A549 (cell line): ENCODE measurements at regions not wholly inside any gene's neighbourhood (a gene's known extent, or its start where the extent isn't known, plus 50 kb on each side); places are given as distances from the start of the nearest gene placed in this dataset.

Source experiments
- ATAC-seq, 2 experiments: fragments of 200-7000 bp in 1 of 2; fragments of >200 bp in 1 of 2; cut with Nextera tagmentation in 1 of 2; cut with Tn5 transposase in 1 of 2; 3 replicates each; pipeline versions ENCODE4 v1.8.0 to v1.9.1; 2018 to 2020; ENCODE audit warnings: mild to moderate bottlenecking in 1 of 2, moderate library complexity in 1 of 2
- CTCF ChIA-PET: fragments of 300-600 bp; sonication (Branson Sonifier 250); formaldehyde crosslinking; extraction: SDS; loops from one replicate; lab custom pipeline; 2021; ENCODE audit warnings: antibody characterized with exemption, inconsistent platforms; lab: Yijun Ruan, JAX
- POLR2A ChIA-PET: fragments of 350-600 bp; formaldehyde crosslinking; extraction: SDS; loops from one replicate; lab custom pipeline; 2021; ENCODE audit warnings: antibody characterized with exemption, inconsistent platforms; lab: Yijun Ruan, JAX
- DNase-seq, 2 experiments: peaks; one replicate each; pipeline versions ENCODE4 v3.0.0 to v3.0.0-alpha.2; 2011 to 2016; ENCODE audit warnings: low read depth in 1 of 2, low spot score in 1 of 2
- FAIRE-seq: peaks from 2 replicates; lab custom pipeline; 2011; peaks lifted over from hg19 to GRCh38; lab: Jason Lieb, UNC
- H3K27ac ChIP-seq, 2 experiments: fragments of >200 bp; sonication (Bioruptor Twin); formaldehyde crosslinking; 3 replicates each; pipeline ENCODE4 v1.5.1; 2016 to 2017
- H3K4me1 ChIP-seq: fragments of >200 bp; sonication (Bioruptor Twin); formaldehyde crosslinking; 3 replicates; pipeline ENCODE4 v1.6.1; 2016
- H3K4me2 ChIP-seq: fragments of >200 bp; sonication (Bioruptor Twin); formaldehyde crosslinking; 3 replicates; pipeline ENCODE4 v1.6.1; 2016
- H3K4me3 ChIP-seq: fragments of >200 bp; sonication (Bioruptor Twin); formaldehyde crosslinking; 3 replicates; pipeline ENCODE4 v1.5.1; 2016
- H3K9me3 ChIP-seq: fragments of >200 bp; sonication (Bioruptor Twin); formaldehyde crosslinking; 3 replicates; pipeline ENCODE4 v1.6.1; 2016
- BHLHE40 ChIP-seq: IDR thresholded peaks from 2 replicates; pipeline ENCODE4 v1.6.1; 2012; ENCODE audit warnings: low read depth, low read length, inconsistent platforms
- CBX2 ChIP-seq: fragments of 200-600 bp; sonication (generic); IDR thresholded peaks from 2 replicates; pipeline ENCODE4 v1.6.1; 2016; ENCODE audit warnings: low read depth, mild to moderate bottlenecking, borderline replicate concordance
- EP300 ChIP-seq, 2 experiments: fragments of >200 bp; sonication (Bioruptor Twin); formaldehyde crosslinking; IDR thresholded peaks; 2 replicates in 1 of 2; 3 replicates in 1 of 2; pipeline ENCODE4 v1.6.1; 2016 to 2017
- FOSL2 ChIP-seq, 2 experiments: fragments of 450-650 bp in 1 of 2; fragments of >200 bp in 1 of 2; sonication (Bioruptor Twin) in 1 of 2; formaldehyde crosslinking; IDR thresholded peaks; 2 replicates each; pipeline versions ENCODE4 v1.5.0 to v1.6.1; 2016 to 2020; ENCODE audit warnings: mild to moderate bottlenecking in 1 of 2, moderate library complexity in 1 of 2
- GATA3 ChIP-seq: IDR thresholded peaks from 2 replicates; pipeline ENCODE4 v1.6.1; 2012; ENCODE audit warnings: borderline replicate concordance
- HEYL ChIP-seq: fragments of 250-450 bp; sonication (Bioruptor Pico); IDR thresholded peaks from 2 replicates; pipeline ENCODE4 v1.8.0; 2021; ENCODE audit warnings: mild to moderate bottlenecking, moderate library complexity
- MAFK ChIP-seq: fragments of 450-650 bp; IDR thresholded peaks from 2 replicates; pipeline ENCODE4 v1.6.1; 2014; ENCODE audit not compliant: partially characterized antibody
- MYC ChIP-seq: IDR thresholded peaks from 2 replicates; pipeline ENCODE4 v1.6.1; 2012; ENCODE audit warnings: mild to moderate bottlenecking, inconsistent platforms, low read length, improper control_type of control experiment, borderline replicate concordance
- NFE2L2 ChIP-seq: fragments of 150-350 bp; conservative IDR thresholded peaks from 2 replicates; pipeline ENCODE4 v1.6.1; 2014; ENCODE audit warnings: low read length
- POLR2A ChIP-seq: IDR thresholded peaks from 2 replicates; pipeline ENCODE4 v1.6.1; 2012; ENCODE audit warnings: mild to moderate bottlenecking, low read length
- POLR2AphosphoS2 ChIP-seq: conservative IDR thresholded peaks from 2 replicates; pipeline ENCODE4 v1.6.1; 2012; ENCODE audit warnings: low read length, improper control_type of control experiment, inconsistent platforms
- RARB ChIP-seq: fragments of 250-450 bp; sonication (Bioruptor Pico); IDR thresholded peaks from 2 replicates; pipeline ENCODE4 v1.8.0; 2021; ENCODE audit warnings: mild to moderate bottlenecking, moderate library complexity
- RCOR1 ChIP-seq: fragments of 150-350 bp; IDR thresholded peaks from 2 replicates; pipeline ENCODE4 v1.6.1; 2014; ENCODE audit warnings: antibody characterized with exemption, low read length, low read depth
- RFX5 ChIP-seq: fragments of 450-650 bp; IDR thresholded peaks from 2 replicates; pipeline ENCODE4 v1.7.1; 2014; ENCODE audit warnings: antibody characterized with exemption, mild to moderate bottlenecking, moderate library complexity
- RNF2 ChIP-seq: fragments of 200-600 bp; sonication (generic); IDR thresholded peaks from 2 replicates; pipeline ENCODE4 v1.6.1; 2016; ENCODE audit warnings: low read depth, mild to moderate bottlenecking, antibody characterized with exemption, moderate library complexity, borderline replicate concordance
- TP53 ChIP-seq: fragments of 250-450 bp; sonication (Bioruptor Pico); IDR thresholded peaks from 2 replicates; pipeline ENCODE4 v1.5.0; 2021; ENCODE audit warnings: mild to moderate bottlenecking, moderate library complexity
- WGBS: methylation state at CpG from one replicate; pipeline ENCODE4 v1.1.6; 2017; ENCODE audit errors: missing lambda C conversion rate; 5-methylcytosine and 5-hydroxymethylcytosine counted together
- TF ChIP-seq, protein P1 (sequence below): fragments of 450-650 bp; IDR thresholded peaks from 2 replicates; pipeline ENCODE4 v1.6.1; 2014; ENCODE audit warnings: antibody characterized with exemption
- TF ChIP-seq, protein P2 (sequence below): IDR thresholded peaks from 2 replicates; pipeline ENCODE4 v1.6.1; 2012
- TF ChIP-seq, protein P3 (sequence below): IDR thresholded peaks from 2 replicates; pipeline ENCODE4 v1.6.1; 2012; ENCODE audit warnings: low read depth, borderline replicate concordance
- TF ChIP-seq, protein P4 (sequence below): fragments of 250-450 bp; sonication (Bioruptor Pico); IDR thresholded peaks from 2 replicates; pipeline ENCODE4 v1.5.0; 2020; ENCODE audit warnings: low read depth, mild to moderate bottlenecking, moderate library complexity
- TF ChIP-seq, protein P5 (sequence below): fragments of 200-600 bp; sonication (generic); IDR thresholded peaks from 2 replicates; pipeline ENCODE4 v1.6.1; 2016; ENCODE audit warnings: antibody characterized with exemption, mild to moderate bottlenecking, moderate library complexity
- TF ChIP-seq, protein P6 (sequence below): fragments of 150-350 bp; IDR thresholded peaks from 2 replicates; pipeline ENCODE4 v1.6.1; 2014; ENCODE audit warnings: low read depth, mild to moderate bottlenecking, low read length
- TF ChIP-seq, protein P7 (sequence below): fragments of >200 bp; sonication (Bioruptor Twin); formaldehyde crosslinking; IDR thresholded peaks from 3 replicates; pipeline ENCODE4 v1.5.1; 2016
- TF ChIP-seq, protein P8 (sequence below): IDR thresholded peaks from 2 replicates; pipeline ENCODE4 v1.6.1; 2012

DNA sequence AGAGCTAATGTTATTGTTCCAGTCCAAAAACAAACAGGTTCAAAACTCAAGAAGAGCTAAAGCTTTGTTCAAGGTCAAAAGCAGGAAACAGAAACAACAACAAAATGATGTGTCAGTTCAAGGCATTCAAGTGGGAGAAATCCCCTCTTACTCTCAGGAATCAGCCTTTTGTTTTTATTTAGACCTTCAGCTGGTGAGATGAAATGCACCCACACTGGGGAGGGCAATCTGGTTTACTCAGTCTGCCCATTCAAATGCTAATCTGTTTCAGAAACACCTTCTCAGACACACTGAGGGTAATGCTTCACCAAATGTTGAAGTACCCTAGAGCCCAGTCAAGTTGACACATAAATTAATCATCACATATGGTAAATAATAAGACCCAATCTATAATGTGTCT, 150.6 kb downstream of the TMX3 start:
- TF ChIP-seq, protein P1, sequence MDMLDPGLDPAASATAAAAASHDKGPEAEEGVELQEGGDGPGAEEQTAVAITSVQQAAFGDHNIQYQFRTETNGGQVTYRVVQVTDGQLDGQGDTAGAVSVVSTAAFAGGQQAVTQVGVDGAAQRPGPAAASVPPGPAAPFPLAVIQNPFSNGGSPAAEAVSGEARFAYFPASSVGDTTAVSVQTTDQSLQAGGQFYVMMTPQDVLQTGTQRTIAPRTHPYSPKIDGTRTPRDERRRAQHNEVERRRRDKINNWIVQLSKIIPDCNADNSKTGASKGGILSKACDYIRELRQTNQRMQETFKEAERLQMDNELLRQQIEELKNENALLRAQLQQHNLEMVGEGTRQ, result no peak
- TF ChIP-seq EP300 (IDR thresholded peaks at IDR 0.05) (no peak), HEYL (no peak), NFE2L2 (no peak), MYC (no peak), RFX5 (no peak), RNF2 (no peak), RCOR1 (no peak), MAFK (no peak)
- TF ChIP-seq, protein P2, sequence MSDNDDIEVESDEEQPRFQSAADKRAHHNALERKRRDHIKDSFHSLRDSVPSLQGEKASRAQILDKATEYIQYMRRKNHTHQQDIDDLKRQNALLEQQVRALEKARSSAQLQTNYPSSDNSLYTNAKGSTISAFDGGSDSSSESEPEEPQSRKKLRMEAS, result no peak
- TF ChIP-seq, protein P3, sequence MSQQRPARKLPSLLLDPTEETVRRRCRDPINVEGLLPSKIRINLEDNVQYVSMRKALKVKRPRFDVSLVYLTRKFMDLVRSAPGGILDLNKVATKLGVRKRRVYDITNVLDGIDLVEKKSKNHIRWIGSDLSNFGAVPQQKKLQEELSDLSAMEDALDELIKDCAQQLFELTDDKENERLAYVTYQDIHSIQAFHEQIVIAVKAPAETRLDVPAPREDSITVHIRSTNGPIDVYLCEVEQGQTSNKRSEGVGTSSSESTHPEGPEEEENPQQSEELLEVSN, result no peak
- TF ChIP-seq, protein P4, sequence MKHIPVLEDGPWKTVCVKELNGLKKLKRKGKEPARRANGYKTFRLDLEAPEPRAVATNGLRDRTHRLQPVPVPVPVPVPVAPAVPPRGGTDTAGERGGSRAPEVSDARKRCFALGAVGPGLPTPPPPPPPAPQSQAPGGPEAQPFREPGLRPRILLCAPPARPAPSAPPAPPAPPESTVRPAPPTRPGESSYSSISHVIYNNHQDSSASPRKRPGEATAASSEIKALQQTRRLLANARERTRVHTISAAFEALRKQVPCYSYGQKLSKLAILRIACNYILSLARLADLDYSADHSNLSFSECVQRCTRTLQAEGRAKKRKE (CRISPR knock-in tag), result no peak
- TF ChIP-seq, protein P5, sequence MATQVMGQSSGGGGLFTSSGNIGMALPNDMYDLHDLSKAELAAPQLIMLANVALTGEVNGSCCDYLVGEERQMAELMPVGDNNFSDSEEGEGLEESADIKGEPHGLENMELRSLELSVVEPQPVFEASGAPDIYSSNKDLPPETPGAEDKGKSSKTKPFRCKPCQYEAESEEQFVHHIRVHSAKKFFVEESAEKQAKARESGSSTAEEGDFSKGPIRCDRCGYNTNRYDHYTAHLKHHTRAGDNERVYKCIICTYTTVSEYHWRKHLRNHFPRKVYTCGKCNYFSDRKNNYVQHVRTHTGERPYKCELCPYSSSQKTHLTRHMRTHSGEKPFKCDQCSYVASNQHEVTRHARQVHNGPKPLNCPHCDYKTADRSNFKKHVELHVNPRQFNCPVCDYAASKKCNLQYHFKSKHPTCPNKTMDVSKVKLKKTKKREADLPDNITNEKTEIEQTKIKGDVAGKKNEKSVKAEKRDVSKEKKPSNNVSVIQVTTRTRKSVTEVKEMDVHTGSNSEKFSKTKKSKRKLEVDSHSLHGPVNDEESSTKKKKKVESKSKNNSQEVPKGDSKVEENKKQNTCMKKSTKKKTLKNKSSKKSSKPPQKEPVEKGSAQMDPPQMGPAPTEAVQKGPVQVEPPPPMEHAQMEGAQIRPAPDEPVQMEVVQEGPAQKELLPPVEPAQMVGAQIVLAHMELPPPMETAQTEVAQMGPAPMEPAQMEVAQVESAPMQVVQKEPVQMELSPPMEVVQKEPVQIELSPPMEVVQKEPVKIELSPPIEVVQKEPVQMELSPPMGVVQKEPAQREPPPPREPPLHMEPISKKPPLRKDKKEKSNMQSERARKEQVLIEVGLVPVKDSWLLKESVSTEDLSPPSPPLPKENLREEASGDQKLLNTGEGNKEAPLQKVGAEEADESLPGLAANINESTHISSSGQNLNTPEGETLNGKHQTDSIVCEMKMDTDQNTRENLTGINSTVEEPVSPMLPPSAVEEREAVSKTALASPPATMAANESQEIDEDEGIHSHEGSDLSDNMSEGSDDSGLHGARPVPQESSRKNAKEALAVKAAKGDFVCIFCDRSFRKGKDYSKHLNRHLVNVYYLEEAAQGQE, result no peak
- TF ChIP-seq, protein P6, sequence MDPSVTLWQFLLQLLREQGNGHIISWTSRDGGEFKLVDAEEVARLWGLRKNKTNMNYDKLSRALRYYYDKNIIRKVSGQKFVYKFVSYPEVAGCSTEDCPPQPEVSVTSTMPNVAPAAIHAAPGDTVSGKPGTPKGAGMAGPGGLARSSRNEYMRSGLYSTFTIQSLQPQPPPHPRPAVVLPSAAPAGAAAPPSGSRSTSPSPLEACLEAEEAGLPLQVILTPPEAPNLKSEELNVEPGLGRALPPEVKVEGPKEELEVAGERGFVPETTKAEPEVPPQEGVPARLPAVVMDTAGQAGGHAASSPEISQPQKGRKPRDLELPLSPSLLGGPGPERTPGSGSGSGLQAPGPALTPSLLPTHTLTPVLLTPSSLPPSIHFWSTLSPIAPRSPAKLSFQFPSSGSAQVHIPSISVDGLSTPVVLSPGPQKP, result no peak
- CTCF ChIA-PET, result no interaction called here
- POLR2A ChIA-PET, result no interaction called here
- no peaks in the 10 kb centered on the region for H3K9me3 ChIP-seq
- ATAC-seq (no peak), DNase-seq (no peak), FAIRE-seq (no peak)
- no peaks in the 10 kb centered on the region for H3K4me1 ChIP-seq
- H3K4me2 ChIP-seq, result no peak overlapping the region
- H3K27ac ChIP-seq, result no peak overlapping the region
- no peak overlapping the region for H3K4me3 ChIP-seq

DNA sequence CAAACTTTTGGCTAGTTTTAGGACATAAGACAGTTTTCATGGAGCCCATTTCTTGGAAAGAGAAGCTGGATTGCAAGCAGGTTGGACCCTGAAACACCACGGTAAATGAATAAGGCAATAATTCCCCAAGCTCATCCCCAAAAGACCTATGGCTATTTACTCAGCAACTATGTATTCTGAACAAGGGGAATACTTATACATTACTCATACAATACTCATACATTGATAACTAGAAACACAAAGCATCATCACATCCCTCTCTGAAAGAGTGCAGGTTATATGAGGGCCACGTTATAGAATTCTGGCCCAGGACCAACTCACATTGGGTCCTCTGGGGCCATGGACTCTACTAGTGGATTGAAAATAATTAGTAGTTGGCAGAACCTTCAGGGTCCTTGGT, 154.8 kb downstream of the TMX3 start:
- Histone ChIP-seq H3K4me1 (no peaks in the 10 kb centered on the region), H3K4me2 (no peak overlapping the region), H3K27ac (no peak overlapping the region), H3K4me3 (no peak overlapping the region), H3K9me3 (no peaks in the 10 kb centered on the region)
- POLR2A ChIA-PET, result no interaction called here
- CTCF ChIA-PET, result no interaction called here
- 3% methylated on average over 2 of the region's 2 CpGs for WGBS
- FAIRE-seq (no peak), ATAC-seq (no peak), DNase-seq (no peak)
- TF ChIP-seq BHLHE40, result no peak
- TF ChIP-seq RARB, result no peak
- TF ChIP-seq, protein P7, sequence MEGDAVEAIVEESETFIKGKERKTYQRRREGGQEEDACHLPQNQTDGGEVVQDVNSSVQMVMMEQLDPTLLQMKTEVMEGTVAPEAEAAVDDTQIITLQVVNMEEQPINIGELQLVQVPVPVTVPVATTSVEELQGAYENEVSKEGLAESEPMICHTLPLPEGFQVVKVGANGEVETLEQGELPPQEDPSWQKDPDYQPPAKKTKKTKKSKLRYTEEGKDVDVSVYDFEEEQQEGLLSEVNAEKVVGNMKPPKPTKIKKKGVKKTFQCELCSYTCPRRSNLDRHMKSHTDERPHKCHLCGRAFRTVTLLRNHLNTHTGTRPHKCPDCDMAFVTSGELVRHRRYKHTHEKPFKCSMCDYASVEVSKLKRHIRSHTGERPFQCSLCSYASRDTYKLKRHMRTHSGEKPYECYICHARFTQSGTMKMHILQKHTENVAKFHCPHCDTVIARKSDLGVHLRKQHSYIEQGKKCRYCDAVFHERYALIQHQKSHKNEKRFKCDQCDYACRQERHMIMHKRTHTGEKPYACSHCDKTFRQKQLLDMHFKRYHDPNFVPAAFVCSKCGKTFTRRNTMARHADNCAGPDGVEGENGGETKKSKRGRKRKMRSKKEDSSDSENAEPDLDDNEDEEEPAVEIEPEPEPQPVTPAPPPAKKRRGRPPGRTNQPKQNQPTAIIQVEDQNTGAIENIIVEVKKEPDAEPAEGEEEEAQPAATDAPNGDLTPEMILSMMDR, result no peak
- TF ChIP-seq CBX2, result no peak
- TF ChIP-seq, protein P8, sequence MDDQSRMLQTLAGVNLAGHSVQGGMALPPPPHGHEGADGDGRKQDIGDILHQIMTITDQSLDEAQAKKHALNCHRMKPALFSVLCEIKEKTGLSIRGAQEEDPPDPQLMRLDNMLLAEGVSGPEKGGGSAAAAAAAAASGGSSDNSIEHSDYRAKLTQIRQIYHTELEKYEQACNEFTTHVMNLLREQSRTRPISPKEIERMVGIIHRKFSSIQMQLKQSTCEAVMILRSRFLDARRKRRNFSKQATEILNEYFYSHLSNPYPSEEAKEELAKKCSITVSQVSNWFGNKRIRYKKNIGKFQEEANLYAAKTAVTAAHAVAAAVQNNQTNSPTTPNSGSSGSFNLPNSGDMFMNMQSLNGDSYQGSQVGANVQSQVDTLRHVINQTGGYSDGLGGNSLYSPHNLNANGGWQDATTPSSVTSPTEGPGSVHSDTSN, result no peak
- TF ChIP-seq POLR2A, result no peak
- TF ChIP-seq, protein P5, result no peak
- no peak for TF ChIP-seq TP53
- no peak for TF ChIP-seq GATA3
- no peak for TF ChIP-seq POLR2AphosphoS2
- no peak for TF ChIP-seq FOSL2 (IDR thresholded peaks at IDR 0.05)
- TF ChIP-seq FOSL2 (CRISPR knock-in tag; IDR thresholded peaks at IDR 0.05), result no peak
